HepG2 (cell line): ENCODE measurements at regions not wholly inside any gene's neighbourhood (a gene's known extent, or its start where the extent isn't known, plus 50 kb on each side); places are given as distances from the start of the nearest gene placed in this dataset.

Source experiments
- ATAC-seq: fragments of 200-7000 bp; cut with Tn5 transposase; 3 replicates; pipeline ENCODE4 v1.9.1; 2020; ENCODE audit warnings: mild to moderate bottlenecking, moderate library complexity
- BruUV-seq: library from RNA; stranded (reverse); fragments of 400-500 nt; replicated peaks from 2 replicates; lab custom pipeline; 2021; lab: Mats Ljungman, UMichigan
- CTCF ChIA-PET: fragments of 300-600 bp; formaldehyde crosslinking; extraction: SDS; loops from one replicate; lab custom pipeline; 2021; ENCODE audit warnings: low total read pairs, inconsistent platforms, low intra/inter-chr PET ratio; lab: Yijun Ruan, JAX
- POLR2A ChIA-PET: fragments of 350-600 bp; sonication (Branson Sonifier 250); formaldehyde crosslinking; loops from one replicate; lab custom pipeline; 2020; ENCODE audit warnings: antibody characterized with exemption, inconsistent platforms; lab: Yijun Ruan, JAX
- DNase-seq: peaks from one replicate; pipeline ENCODE4 v3.0.0-alpha.2; 2015; ENCODE audit warnings: low spot score
- FAIRE-seq: peaks from 3 replicates; lab custom pipeline; 2011; peaks lifted over from hg19 to GRCh38; lab: Jason Lieb, UNC
- H2AFZ ChIP-seq: one replicate; pipeline ENCODE4 v1.6.1; 2011; ENCODE audit warnings: low read length, inconsistent platforms
- H3K27ac ChIP-seq: fragments of 300-600 bp; 3 replicates; pipeline ENCODE4 v1.8.0; 2011; ENCODE audit warnings: mixed run types, mild to moderate bottlenecking, mixed read lengths, low read length, inconsistent platforms; ENCODE audit not compliant: insufficient read depth; ENCODE audit errors: extremely low read length
- H3K27me3 ChIP-seq, 2 experiments: fragments of 200-600 bp in 1 of 2; 2 replicates in 1 of 2; 3 replicates in 1 of 2; pipeline versions ENCODE4 v1.6.0 to v1.8.0; 2011; ENCODE audit warnings: low read length in 2 of 2, mild to moderate bottlenecking in 2 of 2, moderate library complexity in 2 of 2, inconsistent platforms in 1 of 2; ENCODE audit not compliant: insufficient read depth in 2 of 2, control insufficient read depth in 1 of 2
- H3K36me3 ChIP-seq, 2 experiments: fragments of 200-600 bp in 1 of 2; replicated peaks in 1 of 2; 2 replicates in 1 of 2; 3 replicates in 1 of 2; pipeline versions ENCODE4 v1.5.1 to v1.8.0; 2011; ENCODE audit warnings: low read length in 2 of 2, inconsistent platforms in 1 of 2; ENCODE audit not compliant: insufficient read depth in 2 of 2, control insufficient read depth in 1 of 2
- H3K4me1 ChIP-seq: 2 replicates; pipeline ENCODE4 v1.5.1; 2012; ENCODE audit warnings: low read length, inconsistent platforms; ENCODE audit not compliant: insufficient read depth
- H3K4me2 ChIP-seq: 2 replicates; pipeline ENCODE4 v1.6.0; 2011; ENCODE audit warnings: low read depth, low read length, inconsistent platforms
- H3K4me3 ChIP-seq, 3 experiments: fragments of 200-600 bp in 1 of 3; sonication (generic), shearing (Covaris generic) in 1 of 3; replicated peaks in 1 of 3; 2 replicates each; pipeline ENCODE4 v1.5.1; 2011 to 2016; ENCODE audit warnings: low read length in 3 of 3, inconsistent platforms in 2 of 3, low read depth in 2 of 3, mild to moderate bottlenecking in 2 of 3, control low read depth in 1 of 3, mixed read lengths in 1 of 3; ENCODE audit not compliant: insufficient read depth in 1 of 3
- H3K79me2 ChIP-seq: one replicate; pipeline ENCODE4 v1.6.1; 2011; ENCODE audit warnings: low read length, inconsistent platforms; ENCODE audit not compliant: insufficient read depth
- H3K9ac ChIP-seq: 2 replicates; pipeline ENCODE4 v1.6.0; 2011; ENCODE audit warnings: mild to moderate bottlenecking, low read depth, low read length, inconsistent platforms; ENCODE audit not compliant: insufficient read depth
- H3K9me3 ChIP-seq: 2 replicates; pipeline ENCODE4 v1.5.1; 2012; ENCODE audit warnings: mild to moderate bottlenecking, low read length
- H4K20me1 ChIP-seq: 2 replicates; pipeline ENCODE4 v1.6.0; 2011; ENCODE audit warnings: inconsistent platforms, mild to moderate bottlenecking, low read length, moderate library complexity; ENCODE audit not compliant: insufficient read depth
- KMT2A ChIP-seq: sonication (generic); formaldehyde crosslinking; IDR thresholded peaks from 2 replicates; pipeline ENCODE4 v1.4.0; 2020; ENCODE audit warnings: missing genetic modification reagents
- MAFF ChIP-seq: IDR thresholded peaks from 2 replicates; pipeline ENCODE4 v1.6.1; 2011; ENCODE audit warnings: low read depth, low read length, improper control_type of control experiment
- MAFK ChIP-seq, 2 experiments: IDR thresholded peaks in 1 of 2; conservative IDR thresholded peaks in 1 of 2; 2 replicates each; pipeline ENCODE4 v1.6.1; 2011; ENCODE audit warnings: improper control_type of control experiment in 2 of 2, low read length in 2 of 2
- NFE2L2 ChIP-seq: fragments of 150-350 bp; IDR thresholded peaks from 2 replicates; pipeline ENCODE4 v1.6.1; 2014; ENCODE audit warnings: low read length
- ZNF878 ChIP-seq: sonication (generic); formaldehyde crosslinking; IDR thresholded peaks from 2 replicates; pipeline ENCODE4 v1.8.1; 2023; ENCODE audit warnings: mild to moderate bottlenecking, missing genetic modification reagents, moderate library complexity
- WGBS: methylation state at CpG from one replicate; pipeline ENCODE4 v1.1.6; 2017; ENCODE audit warnings: low lambda C conversion rate; 5-methylcytosine and 5-hydroxymethylcytosine counted together
- in situ Hi-C: cut with HindIII; loops from 2 replicates; pipeline ENCODE4 v1.10.0; 2017; ENCODE audit warnings: low pct_unique_long_range_greater_than_20kb; ENCODE audit not compliant: extremely low pct_ligation_motif_present
- intact Hi-C: fragments of 100-400 bp; cut with micrococcal nuclease; formaldehyde crosslinking; loops from one replicate; pipeline ENCODE4 v1.10.0; 2022; ENCODE audit not compliant: unreplicated experiment

DNA sequence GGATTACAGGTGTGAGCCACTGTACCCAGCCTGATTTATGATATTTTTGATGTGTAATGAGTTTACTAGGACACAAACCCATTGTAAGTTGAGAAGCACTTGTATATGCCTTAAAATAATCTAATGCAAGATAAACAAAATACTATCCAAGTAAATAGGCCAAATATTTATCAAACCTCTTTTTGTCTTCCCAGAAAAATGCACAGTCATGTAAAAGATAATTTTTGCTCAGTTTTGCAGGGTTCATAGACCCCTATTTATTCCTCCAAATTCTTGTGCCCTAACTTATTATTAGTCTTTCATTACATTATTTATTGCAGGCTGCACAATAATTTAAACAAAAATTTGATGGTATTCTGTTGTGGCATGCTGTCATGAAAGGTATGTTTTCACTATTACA lies 1290.7 kb downstream of the STIM2 start:
- H3K36me3 ChIP-seq, result no peaks in the 10 kb centered on the region
- no peak for TF ChIP-seq ZNF878
- 0 out of 2 replicates have a peak, but pooled peaks have one; percentile 41 for TF ChIP-seq MAFF
- peak; percentile 76; the same call in 1 of the 2 replicates for TF ChIP-seq NFE2L2
- TF ChIP-seq MAFK (conservative IDR thresholded peaks at IDR 0.05 in 1 of 2, IDR thresholded peaks at IDR 0.05 in 1 of 2; ENCODE audit: low read length in 2 of 2), result peak; percentile 31 to 35; a peak in 2 of 4 replicates
- TF ChIP-seq, all 625 proteins: peak for 3
- FAIRE-seq, result no peak
- no peak overlapping the region for H3K27ac ChIP-seq
- POLR2A ChIA-PET, result no interaction called here
- H3K4me3 ChIP-seq, result no peak overlapping the region
- no peak overlapping the region for H3K9ac ChIP-seq
- no peaks in the 10 kb centered on the region for H3K27me3 ChIP-seq
- CTCF ChIA-PET, result no interaction called here
- intact Hi-C loops, result no loop called here
- no TSS peak for BruUV-seq
- H3K4me2 ChIP-seq, result no peak overlapping the region
- no peak for DNase-seq
- no peak overlapping the region for H2AFZ ChIP-seq
- H3K9me3 ChIP-seq, result peaks cover 30% of the 10 kb centered on the region
- no peak for ATAC-seq
- no peaks in the 10 kb centered on the region for H3K4me1 ChIP-seq
- no peaks in the 10 kb centered on the region for H3K79me2 ChIP-seq
- no peaks in the 10 kb centered on the region for H4K20me1 ChIP-seq
- in situ Hi-C loops, result no loop called here

DNA sequence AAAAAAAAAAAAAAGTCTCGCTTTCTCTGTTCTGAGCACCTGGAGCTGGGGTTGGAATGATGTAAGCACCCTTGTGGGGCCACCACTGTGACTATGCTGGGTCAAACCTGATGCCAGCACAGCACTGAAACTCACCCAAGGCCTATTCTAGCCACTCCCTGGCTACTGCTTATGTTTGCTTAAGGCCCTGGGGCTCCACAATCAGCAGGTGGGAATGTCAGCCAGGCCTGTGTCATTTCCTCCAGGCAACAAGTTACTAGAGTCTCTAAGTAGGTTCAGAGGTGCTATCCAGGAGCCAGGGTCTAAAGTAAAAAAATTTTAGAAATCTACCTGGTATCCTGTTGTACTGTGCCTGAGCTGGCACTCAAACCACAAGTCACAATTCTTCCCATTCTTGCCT lies 1306.8 kb downstream of the STIM2 start:
- no TSS peak for BruUV-seq
- no peak for TF ChIP-seq KMT2A (CRISPR knock-in tag)

More for the DNA sequence above, 1306.8 kb downstream of the STIM2 start:
- POLR2A ChIA-PET, result no interaction called here
- H4K20me1 ChIP-seq, result no peaks in the 10 kb centered on the region
- no peak overlapping the region for H3K4me2 ChIP-seq
- H2AFZ ChIP-seq, result no peak overlapping the region
- intact Hi-C loops (no loop called here), in situ Hi-C loops (no loop called here)
- 0% methylated on average over 1 of the region's 1 CpG for WGBS
- ATAC-seq (no peak), DNase-seq (no peak), FAIRE-seq (no peak)
- no peaks in the 10 kb centered on the region for H3K4me1 ChIP-seq
- H3K36me3 ChIP-seq, result no peaks in the 10 kb centered on the region
- H3K4me3 ChIP-seq, result no peak overlapping the region
- no peak overlapping the region for H3K27ac ChIP-seq
- CTCF ChIA-PET, result no interaction called here
- no peaks in the 10 kb centered on the region for H3K27me3 ChIP-seq
- H3K9ac ChIP-seq, result no peak overlapping the region
- H3K79me2 ChIP-seq, result no peaks in the 10 kb centered on the region
- H3K9me3 ChIP-seq, result peaks cover 63% of the 10 kb centered on the region
